ENCODE measurements at regions not wholly inside any gene's neighbourhood (a gene's known extent, or its start where the extent isn't known, plus 50 kb on each side); places are given as distances from the start of the nearest gene placed in this dataset.

GRCh38 chr2:107627164-107627563, 199.5 kb upstream of the RGPD4 start:
- TF ChIP-seq GATA2 (IDR thresholded peaks at IDR 0.05; ENCODE audit: low read depth, low read length) (no peak), GATA3 (IDR thresholded peaks at IDR 0.05; ENCODE audit: low read depth, low read length) (no peak)

Data from SH-SY5Y (cell line).